ENCODE measurements at regions not wholly inside any gene's neighbourhood (a gene's known extent, or its start where the extent isn't known, plus 50 kb on each side); places are given as distances from the start of the nearest gene placed in this dataset.
"Not testable (repeated sequence)": the region's sequence is repeated elsewhere in the genome, so short reads cannot be mapped to it uniquely, and the experiment has no call there.

- H3K27me3 ChIP-seq (ENCODE audit: control insufficient read depth, insufficient read depth, low read length, poor library complexity, severe bottlenecking); H3K36me3 Mint-ChIP-seq (ENCODE audit: low read depth); H3K9me3 ChIP-seq (ENCODE audit: control insufficient read depth, low read length); DNase-seq; H3K4me3 Mint-ChIP-seq; H3K27me3 Mint-ChIP-seq (ENCODE audit: insufficient read depth); H3K9ac ChIP-seq (ENCODE audit: extremely low read depth, low read length, poor library complexity, severe bottlenecking); H3K4me1 Mint-ChIP-seq; H3K27ac ChIP-seq (ENCODE audit: low read depth, low read length); H3K4me3 ChIP-seq (ENCODE audit: low read length); H3K36me3 ChIP-seq (ENCODE audit: control insufficient read depth, insufficient read depth, low read length); H3K4me1 ChIP-seq (ENCODE audit: control insufficient read depth, insufficient read depth, low read length); H3K27ac Mint-ChIP-seq: not testable (repeated sequence)
- H3K9me3 Mint-ChIP-seq = peaks cover 21% of the 10 kb centered on the region
- 90 to 97% methylated on average over 4 to 9 of the region's 9 CpGs for WGBS, 2 experiments (ENCODE audit: insufficient coverage in 1 of 2, insufficient read length in 1 of 2)
Measured at GRCh38 chr6:154321-155092, 137.8 kb upstream of the DUSP22 start.

GRCh38 chr6:156010-156409 is 136.3 kb upstream of the DUSP22 start:
- 86 to 94% methylated on average over 4 to 5 of the region's 5 CpGs for WGBS, 2 experiments (ENCODE audit: insufficient coverage in 1 of 2, insufficient read length in 1 of 2)
- H3K4me3 Mint-ChIP-seq = no peak overlapping the region
- H3K27me3 ChIP-seq (ENCODE audit: control insufficient read depth, insufficient read depth, low read length, poor library complexity, severe bottlenecking) = no peaks in the 10 kb centered on the region
- no peaks in the 10 kb centered on the region for H3K36me3 ChIP-seq (ENCODE audit: control insufficient read depth, insufficient read depth, low read length)
- no peaks in the 10 kb centered on the region for H3K36me3 Mint-ChIP-seq (ENCODE audit: low read depth)
- no peaks in the 10 kb centered on the region for H3K9me3 ChIP-seq (ENCODE audit: control insufficient read depth, low read length)
- no peak overlapping the region for H3K27ac ChIP-seq (ENCODE audit: low read depth, low read length)
- H3K4me3 ChIP-seq (ENCODE audit: low read length) = no peak overlapping the region
- DNase-seq = no peak
- no peak overlapping the region for H3K9ac ChIP-seq (ENCODE audit: extremely low read depth, low read length, poor library complexity, severe bottlenecking)
- H3K9me3 Mint-ChIP-seq = peaks cover 5% of the 10 kb centered on the region
- no peak overlapping the region for H3K27ac Mint-ChIP-seq
- H3K4me1 ChIP-seq (ENCODE audit: control insufficient read depth, insufficient read depth, low read length) = no peaks in the 10 kb centered on the region
- H3K27me3 Mint-ChIP-seq (ENCODE audit: insufficient read depth) = peaks cover 9% of the 10 kb centered on the region
- no peaks in the 10 kb centered on the region for H3K4me1 Mint-ChIP-seq
- TF ChIP-seq CTCF (conservative IDR thresholded peaks at IDR 0.05) = no peak

GRCh38 chr6:156441-157140 is 135.7 kb upstream of the DUSP22 start:
- not testable (repeated sequence) for H3K4me3 Mint-ChIP-seq; H3K27ac ChIP-seq (ENCODE audit: low read depth, low read length); DNase-seq; H3K9me3 Mint-ChIP-seq; H3K36me3 ChIP-seq (ENCODE audit: control insufficient read depth, insufficient read depth, low read length); H3K9me3 ChIP-seq (ENCODE audit: control insufficient read depth, low read length); H3K9ac ChIP-seq (ENCODE audit: extremely low read depth, low read length, poor library complexity, severe bottlenecking); H3K4me1 Mint-ChIP-seq; H3K4me1 ChIP-seq (ENCODE audit: control insufficient read depth, insufficient read depth, low read length); H3K27ac Mint-ChIP-seq; H3K27me3 ChIP-seq (ENCODE audit: control insufficient read depth, insufficient read depth, low read length, poor library complexity, severe bottlenecking); H3K36me3 Mint-ChIP-seq (ENCODE audit: low read depth); H3K4me3 ChIP-seq (ENCODE audit: low read length); H3K27me3 Mint-ChIP-seq (ENCODE audit: insufficient read depth)
- 82 to 84% methylated on average over 2 to 4 of the region's 4 CpGs for WGBS, 2 experiments (ENCODE audit: insufficient coverage in 1 of 2, insufficient read length in 1 of 2)

- not testable (repeated sequence) for H3K27me3 Mint-ChIP-seq (ENCODE audit: insufficient read depth); DNase-seq; H3K4me3 Mint-ChIP-seq; H3K36me3 Mint-ChIP-seq (ENCODE audit: low read depth); H3K4me3 ChIP-seq (ENCODE audit: low read length); H3K4me1 Mint-ChIP-seq; H3K4me1 ChIP-seq (ENCODE audit: control insufficient read depth, insufficient read depth, low read length); H3K27ac Mint-ChIP-seq; H3K27me3 ChIP-seq (ENCODE audit: control insufficient read depth, insufficient read depth, low read length, poor library complexity, severe bottlenecking); H3K9ac ChIP-seq (ENCODE audit: extremely low read depth, low read length, poor library complexity, severe bottlenecking); H3K27ac ChIP-seq (ENCODE audit: low read depth, low read length); H3K36me3 ChIP-seq (ENCODE audit: control insufficient read depth, insufficient read depth, low read length); H3K9me3 Mint-ChIP-seq; H3K9me3 ChIP-seq (ENCODE audit: control insufficient read depth, low read length)
- WGBS, 2 experiments (ENCODE audit: insufficient coverage in 1 of 2, insufficient read length in 1 of 2) = 65 to 84% methylated on average over 3 to 4 of the region's 4 CpGs
- TF ChIP-seq CTCF (conservative IDR thresholded peaks at IDR 0.05) = peak; percentile 55
Measured at GRCh38 chr6:157176-157575, 135.1 kb upstream of the DUSP22 start.

- H3K9me3 Mint-ChIP-seq; H3K4me3 Mint-ChIP-seq; H3K36me3 Mint-ChIP-seq (ENCODE audit: low read depth); H3K27me3 Mint-ChIP-seq (ENCODE audit: insufficient read depth); H3K4me1 Mint-ChIP-seq; H3K36me3 ChIP-seq (ENCODE audit: control insufficient read depth, insufficient read depth, low read length); H3K9ac ChIP-seq (ENCODE audit: extremely low read depth, low read length, poor library complexity, severe bottlenecking); DNase-seq; H3K4me3 ChIP-seq (ENCODE audit: low read length); H3K27me3 ChIP-seq (ENCODE audit: control insufficient read depth, insufficient read depth, low read length, poor library complexity, severe bottlenecking); H3K4me1 ChIP-seq (ENCODE audit: control insufficient read depth, insufficient read depth, low read length); H3K9me3 ChIP-seq (ENCODE audit: control insufficient read depth, low read length); H3K27ac Mint-ChIP-seq; H3K27ac ChIP-seq (ENCODE audit: low read depth, low read length): not testable (repeated sequence)
- WGBS, 2 experiments (ENCODE audit: insufficient coverage in 1 of 2, insufficient read length in 1 of 2) = 92% methylated on average over 1 of the region's 2 CpGs; no CpG with 5 or more reads in 1 of the 2 experiments
Measured at GRCh38 chr6:161657-162056, 130.6 kb upstream of the DUSP22 start.

Measured in endodermal cell (in vitro differentiated cells).